BJ (cell line): ENCODE measurements at regions not wholly inside any gene's neighbourhood (a gene's known extent, or its start where the extent isn't known, plus 50 kb on each side); places are given as distances from the start of the nearest gene placed in this dataset.

Experiments
- CTCF ChIA-PET: fragments of 350-600 bp; formaldehyde crosslinking; extraction: SDS; loops from one replicate; lab custom pipeline; 2021; ENCODE audit warnings: antibody characterized with exemption, inconsistent platforms; lab: Yijun Ruan, JAX
- POLR2A ChIA-PET: fragments of 300-600 bp; sonication (Branson Sonifier 250); formaldehyde crosslinking; extraction: SDS; loops from one replicate; lab custom pipeline; 2021; ENCODE audit warnings: antibody characterized with exemption; lab: Charles Lee
- DNase-seq: peaks from one replicate; pipeline ENCODE4 v3.0.0-alpha.2; 2011; ENCODE audit warnings: low read depth
- H3K27me3 ChIP-seq: 2 replicates; pipeline ENCODE4 v1.6.0; 2011; ENCODE audit warnings: low read length; ENCODE audit not compliant: control insufficient read depth, insufficient read depth
- H3K36me3 ChIP-seq: 2 replicates; pipeline ENCODE4 v1.5.1; 2011; ENCODE audit warnings: low read length; ENCODE audit not compliant: control insufficient read depth, insufficient read depth
- H3K4me3 ChIP-seq: 2 replicates; pipeline ENCODE4 v1.5.1; 2011; ENCODE audit warnings: low read depth, mild to moderate bottlenecking, control low read depth, low read length
- TF ChIP-seq, protein P1 (sequence below): IDR thresholded peaks from 2 replicates; pipeline ENCODE4 v1.5.1; 2011; ENCODE audit warnings: low read depth, mild to moderate bottlenecking, control low read depth, inconsistent platforms, low read length, moderate library complexity; ENCODE audit not compliant: insufficient read depth

DNA sequence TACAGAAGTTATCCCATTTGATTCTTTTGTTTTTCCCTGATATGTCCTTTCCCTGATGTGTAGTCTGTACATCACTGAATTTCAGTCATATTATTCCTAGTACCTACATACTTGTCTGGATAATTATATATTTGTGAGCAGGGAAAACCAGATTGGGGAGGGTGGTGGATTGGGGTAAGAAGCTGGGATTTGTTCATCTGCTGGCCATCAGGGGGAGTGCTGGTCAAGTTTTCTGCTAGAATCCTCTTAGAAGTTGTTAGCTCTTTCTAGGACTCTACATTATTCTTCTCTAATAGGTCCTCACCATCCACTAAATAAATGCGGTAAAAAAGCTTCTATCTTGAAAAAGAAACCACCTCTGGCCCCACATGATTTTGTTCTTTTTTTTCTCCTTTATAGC lies 232.7 kb upstream of the TAC1 start:
- DNase-seq = no peak
- H3K36me3 ChIP-seq = no peaks in the 10 kb centered on the region
- TF ChIP-seq, protein P1, sequence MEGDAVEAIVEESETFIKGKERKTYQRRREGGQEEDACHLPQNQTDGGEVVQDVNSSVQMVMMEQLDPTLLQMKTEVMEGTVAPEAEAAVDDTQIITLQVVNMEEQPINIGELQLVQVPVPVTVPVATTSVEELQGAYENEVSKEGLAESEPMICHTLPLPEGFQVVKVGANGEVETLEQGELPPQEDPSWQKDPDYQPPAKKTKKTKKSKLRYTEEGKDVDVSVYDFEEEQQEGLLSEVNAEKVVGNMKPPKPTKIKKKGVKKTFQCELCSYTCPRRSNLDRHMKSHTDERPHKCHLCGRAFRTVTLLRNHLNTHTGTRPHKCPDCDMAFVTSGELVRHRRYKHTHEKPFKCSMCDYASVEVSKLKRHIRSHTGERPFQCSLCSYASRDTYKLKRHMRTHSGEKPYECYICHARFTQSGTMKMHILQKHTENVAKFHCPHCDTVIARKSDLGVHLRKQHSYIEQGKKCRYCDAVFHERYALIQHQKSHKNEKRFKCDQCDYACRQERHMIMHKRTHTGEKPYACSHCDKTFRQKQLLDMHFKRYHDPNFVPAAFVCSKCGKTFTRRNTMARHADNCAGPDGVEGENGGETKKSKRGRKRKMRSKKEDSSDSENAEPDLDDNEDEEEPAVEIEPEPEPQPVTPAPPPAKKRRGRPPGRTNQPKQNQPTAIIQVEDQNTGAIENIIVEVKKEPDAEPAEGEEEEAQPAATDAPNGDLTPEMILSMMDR = no peak
- CTCF ChIA-PET = no interaction called here
- H3K4me3 ChIP-seq = no peak overlapping the region
- no peaks in the 10 kb centered on the region for H3K27me3 ChIP-seq
- POLR2A ChIA-PET = no interaction called here

DNA sequence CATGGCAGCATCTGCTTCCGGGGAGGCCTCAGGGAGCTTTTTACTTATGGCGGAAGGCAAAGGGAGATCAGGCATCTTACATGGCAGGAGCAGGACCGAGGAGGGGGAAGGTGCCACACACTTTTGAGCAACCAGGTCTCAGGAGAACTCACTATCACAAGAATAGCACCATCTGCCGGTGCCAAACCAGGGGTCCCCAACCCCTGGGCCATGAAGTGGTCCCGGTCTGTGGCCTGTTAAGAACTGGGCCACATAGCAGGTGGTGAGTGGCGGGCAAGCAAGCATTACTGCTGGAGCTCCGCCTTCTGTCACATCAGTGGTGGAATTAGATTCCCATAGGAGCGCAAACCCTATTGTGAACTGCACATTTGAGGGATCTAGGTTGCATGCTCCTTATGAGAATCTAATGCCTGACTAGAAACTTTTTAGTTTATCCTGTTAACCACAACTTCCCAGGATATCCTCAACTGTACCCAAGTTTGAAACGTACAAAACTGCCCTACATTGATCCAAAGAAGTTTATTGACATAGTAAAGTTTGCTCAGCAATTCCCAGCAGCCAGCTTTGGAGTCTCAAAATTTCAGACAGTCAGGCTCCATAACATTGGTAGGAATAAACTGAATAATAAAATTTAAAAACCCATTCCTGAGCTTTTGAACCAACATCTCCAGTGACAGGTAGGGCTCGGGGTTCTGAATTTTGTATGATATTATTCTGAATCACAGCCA lies 228.4 kb upstream of the TAC1 start:
- H3K4me3 ChIP-seq = no peak overlapping the region
- ChIA-PET CTCF (no interaction called here), POLR2A (no interaction called here)
- no peak for DNase-seq
- TF ChIP-seq, protein P1 = no peak
- no peaks in the 10 kb centered on the region for H3K27me3 ChIP-seq
- no peaks in the 10 kb centered on the region for H3K36me3 ChIP-seq

DNA sequence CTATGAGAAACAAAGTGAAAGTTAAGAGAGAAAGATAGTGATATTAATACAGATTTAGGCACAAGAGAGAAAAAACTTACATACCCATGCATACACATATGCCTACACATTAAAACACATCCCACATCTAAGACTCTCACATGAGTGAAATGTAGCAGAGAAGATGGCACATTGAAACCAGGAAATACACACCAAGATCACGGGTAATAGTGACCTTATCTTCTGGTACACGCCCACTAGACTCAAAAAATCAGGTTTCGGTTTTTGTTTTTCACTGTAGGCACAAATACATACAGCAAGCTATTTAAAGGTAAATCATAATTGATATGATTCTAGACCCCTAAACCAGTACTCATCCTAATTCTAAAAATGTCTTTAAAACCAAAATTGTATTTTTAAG lies 225.2 kb upstream of the TAC1 start:
- CTCF ChIA-PET = interaction anchor here (0.8 kb wide), 1 partner anchor 552 kb away, joined by 3 read pairs; no protein-coding TSS in a partner anchor
- H3K27me3 ChIP-seq = no peaks in the 10 kb centered on the region
- DNase-seq = no peak
- POLR2A ChIA-PET = no interaction called here
- TF ChIP-seq, protein P1 = no peak
- H3K36me3 ChIP-seq = no peaks in the 10 kb centered on the region
- H3K4me3 ChIP-seq = no peak overlapping the region

DNA sequence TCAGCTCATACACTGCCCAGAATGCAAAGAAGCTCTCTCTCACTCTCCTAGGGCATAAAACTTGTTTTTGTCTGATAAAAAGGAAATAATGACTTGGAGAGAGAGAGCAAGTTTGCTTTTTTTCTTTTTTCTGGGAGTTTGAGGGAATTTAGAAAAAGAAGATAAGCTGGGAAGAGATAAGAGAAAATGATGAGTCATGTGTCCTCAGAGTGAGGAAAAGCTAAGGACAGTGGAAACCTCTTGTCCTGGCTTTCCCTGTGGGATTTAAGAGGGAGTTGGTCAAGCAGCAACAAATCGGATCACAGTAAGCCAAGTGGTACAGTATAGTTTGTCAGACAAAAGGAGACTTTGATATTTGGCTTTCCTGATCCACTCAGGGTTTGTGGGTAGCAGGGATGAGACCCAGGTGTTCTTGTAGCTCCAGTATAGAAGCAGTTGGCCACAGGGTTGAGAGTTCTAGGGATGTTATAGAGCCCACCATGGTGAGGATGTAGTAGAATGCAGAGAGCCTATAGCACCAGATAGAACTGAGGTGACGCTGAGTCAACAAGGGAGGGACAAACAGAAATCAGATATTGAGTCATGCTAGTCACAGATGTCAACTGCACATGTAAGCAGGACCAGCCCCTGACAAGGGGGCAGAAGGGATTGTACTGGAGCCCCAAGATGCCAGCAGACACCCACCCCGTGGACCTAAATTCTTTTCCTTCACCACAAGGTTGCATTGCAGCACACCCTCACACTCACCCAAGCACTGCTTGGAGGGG lies 219.3 kb upstream of the TAC1 start:
- CTCF ChIA-PET = no interaction called here
- POLR2A ChIA-PET = no interaction called here
- Histone ChIP-seq H3K27me3 (no peaks in the 10 kb centered on the region), H3K36me3 (no peaks in the 10 kb centered on the region), H3K4me3 (no peak overlapping the region)
- TF ChIP-seq, protein P1 = no peak
- no peak for DNase-seq

DNA sequence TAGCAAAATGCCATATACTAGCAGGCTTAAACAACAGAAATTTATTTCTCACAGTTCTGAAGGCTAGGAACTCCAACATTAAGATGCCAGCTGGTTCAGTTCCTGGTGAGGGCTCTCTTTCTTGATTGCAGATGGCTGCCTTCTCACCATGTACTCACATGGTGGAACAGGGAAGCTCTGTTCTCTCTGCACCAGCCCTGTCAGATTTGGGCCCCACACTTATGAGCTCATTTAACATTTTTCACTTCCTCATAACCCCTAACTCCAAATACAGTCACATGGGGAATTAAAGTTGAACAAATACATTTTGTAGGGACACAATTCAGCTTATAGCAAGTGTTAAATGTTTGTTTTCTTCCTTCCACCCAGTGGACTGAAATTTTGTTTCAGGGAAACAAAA lies 218.6 kb upstream of the TAC1 start:
- no peaks in the 10 kb centered on the region for H3K27me3 ChIP-seq
- TF ChIP-seq, protein P1 = no peak
- ChIA-PET CTCF (no interaction called here), POLR2A (no interaction called here)
- no peaks in the 10 kb centered on the region for H3K36me3 ChIP-seq
- no peak for DNase-seq
- no peak overlapping the region for H3K4me3 ChIP-seq
